HepG2 (cell line): ENCODE measurements at regions not wholly inside any gene's neighbourhood (a gene's known extent, or its start where the extent isn't known, plus 50 kb on each side); places are given as distances from the start of the nearest gene placed in this dataset.

Experiments used
- ATAC-seq: fragments of 200-7000 bp; cut with Tn5 transposase; 3 replicates; pipeline ENCODE4 v1.9.1; 2020; ENCODE audit warnings: mild to moderate bottlenecking, moderate library complexity
- BruUV-seq: library from RNA; stranded (reverse); fragments of 400-500 nt; replicated peaks from 2 replicates; lab custom pipeline; 2021; lab: Mats Ljungman, UMichigan
- CTCF ChIA-PET: fragments of 300-600 bp; formaldehyde crosslinking; extraction: SDS; loops from one replicate; lab custom pipeline; 2021; ENCODE audit warnings: low total read pairs, inconsistent platforms, low intra/inter-chr PET ratio; lab: Yijun Ruan, JAX
- POLR2A ChIA-PET: fragments of 350-600 bp; sonication (Branson Sonifier 250); formaldehyde crosslinking; loops from one replicate; lab custom pipeline; 2020; ENCODE audit warnings: antibody characterized with exemption, inconsistent platforms; lab: Yijun Ruan, JAX
- DNase-seq: peaks from one replicate; pipeline ENCODE4 v3.0.0-alpha.2; 2015; ENCODE audit warnings: low spot score
- FAIRE-seq: peaks from 3 replicates; lab custom pipeline; 2011; peaks lifted over from hg19 to GRCh38; lab: Jason Lieb, UNC
- H2AFZ ChIP-seq: one replicate; pipeline ENCODE4 v1.6.1; 2011; ENCODE audit warnings: low read length, inconsistent platforms
- H3K27ac ChIP-seq: fragments of 300-600 bp; 3 replicates; pipeline ENCODE4 v1.8.0; 2011; ENCODE audit warnings: mixed run types, mild to moderate bottlenecking, mixed read lengths, low read length, inconsistent platforms; ENCODE audit not compliant: insufficient read depth; ENCODE audit errors: extremely low read length
- H3K27me3 ChIP-seq, 2 experiments: fragments of 200-600 bp in 1 of 2; 2 replicates in 1 of 2; 3 replicates in 1 of 2; pipeline versions ENCODE4 v1.6.0 to v1.8.0; 2011; ENCODE audit warnings: low read length in 2 of 2, mild to moderate bottlenecking in 2 of 2, moderate library complexity in 2 of 2, inconsistent platforms in 1 of 2; ENCODE audit not compliant: insufficient read depth in 2 of 2, control insufficient read depth in 1 of 2
- H3K36me3 ChIP-seq, 2 experiments: fragments of 200-600 bp in 1 of 2; replicated peaks in 1 of 2; 2 replicates in 1 of 2; 3 replicates in 1 of 2; pipeline versions ENCODE4 v1.5.1 to v1.8.0; 2011; ENCODE audit warnings: low read length in 2 of 2, inconsistent platforms in 1 of 2; ENCODE audit not compliant: insufficient read depth in 2 of 2, control insufficient read depth in 1 of 2
- H3K4me1 ChIP-seq: 2 replicates; pipeline ENCODE4 v1.5.1; 2012; ENCODE audit warnings: low read length, inconsistent platforms; ENCODE audit not compliant: insufficient read depth
- H3K4me2 ChIP-seq: 2 replicates; pipeline ENCODE4 v1.6.0; 2011; ENCODE audit warnings: low read depth, low read length, inconsistent platforms
- H3K4me3 ChIP-seq, 3 experiments: fragments of 200-600 bp in 1 of 3; sonication (generic), shearing (Covaris generic) in 1 of 3; replicated peaks in 1 of 3; 2 replicates each; pipeline ENCODE4 v1.5.1; 2011 to 2016; ENCODE audit warnings: low read length in 3 of 3, inconsistent platforms in 2 of 3, low read depth in 2 of 3, mild to moderate bottlenecking in 2 of 3, control low read depth in 1 of 3, mixed read lengths in 1 of 3; ENCODE audit not compliant: insufficient read depth in 1 of 3
- H3K79me2 ChIP-seq: one replicate; pipeline ENCODE4 v1.6.1; 2011; ENCODE audit warnings: low read length, inconsistent platforms; ENCODE audit not compliant: insufficient read depth
- H3K9ac ChIP-seq: 2 replicates; pipeline ENCODE4 v1.6.0; 2011; ENCODE audit warnings: mild to moderate bottlenecking, low read depth, low read length, inconsistent platforms; ENCODE audit not compliant: insufficient read depth
- H3K9me3 ChIP-seq: 2 replicates; pipeline ENCODE4 v1.5.1; 2012; ENCODE audit warnings: mild to moderate bottlenecking, low read length
- H4K20me1 ChIP-seq: 2 replicates; pipeline ENCODE4 v1.6.0; 2011; ENCODE audit warnings: inconsistent platforms, mild to moderate bottlenecking, low read length, moderate library complexity; ENCODE audit not compliant: insufficient read depth
- ADNP ChIP-seq: sonication (generic); formaldehyde crosslinking; IDR thresholded peaks from 2 replicates; pipeline ENCODE4 v1.4.0; 2020; ENCODE audit warnings: missing genetic modification reagents
- ATRX ChIP-seq: sonication (generic); formaldehyde crosslinking; IDR thresholded peaks from 2 replicates; pipeline ENCODE4 v1.4.0; 2020; ENCODE audit warnings: missing genetic modification reagents, borderline replicate concordance
- CBX2 ChIP-seq, 2 experiments: fragments of 200-600 bp in 1 of 2; sonication (generic); formaldehyde crosslinking in 1 of 2; IDR thresholded peaks; 2 replicates each; pipeline versions ENCODE4 v1.7.0 to v1.8.1; 2018 to 2022; ENCODE audit warnings: low read depth in 2 of 2, low read length in 1 of 2, mild to moderate bottlenecking in 1 of 2, missing genetic modification reagents in 1 of 2
- CCDC6 ChIP-seq: sonication (generic); formaldehyde crosslinking; IDR thresholded peaks from 2 replicates; pipeline ENCODE4 v1.8.1; 2022; ENCODE audit warnings: mild to moderate bottlenecking, missing genetic modification reagents, moderate library complexity
- KLF15 ChIP-seq: sonication (generic); formaldehyde crosslinking; IDR thresholded peaks from 2 replicates; pipeline ENCODE4 v1.8.1; 2023; ENCODE audit warnings: borderline replicate concordance, mild to moderate bottlenecking, inconsistent platforms, missing genetic modification reagents, mixed read lengths
- PAWR ChIP-seq: sonication (generic); formaldehyde crosslinking; IDR thresholded peaks from 2 replicates; pipeline ENCODE4 v1.4.0; 2020; ENCODE audit warnings: missing genetic modification reagents, mild to moderate bottlenecking, borderline replicate concordance
- SMARCC2 ChIP-seq: fragments of 450-650 bp; IDR thresholded peaks from 2 replicates; pipeline ENCODE4 v1.6.1; 2017; ENCODE audit warnings: antibody characterized with exemption, mild to moderate bottlenecking
- SOX6 ChIP-seq, 2 experiments: fragments of 450-650 bp in 1 of 2; sonication (generic) in 1 of 2; formaldehyde crosslinking in 1 of 2; IDR thresholded peaks; 2 replicates each; pipeline versions ENCODE4 v1.4.0 to v1.6.1; 2017 to 2020; ENCODE audit warnings: antibody characterized with exemption in 1 of 2, mild to moderate bottlenecking in 1 of 2, missing genetic modification reagents in 1 of 2
- STAG1 ChIP-seq: sonication (generic); formaldehyde crosslinking; IDR thresholded peaks from 2 replicates; pipeline ENCODE4 v1.4.0; 2020; ENCODE audit warnings: missing genetic modification reagents
- TEAD3 ChIP-seq: optimal IDR thresholded peaks from 2 replicates; pipeline ENCODE3; 2016; ENCODE audit warnings: borderline replicate concordance
- XBP1 ChIP-seq: sonication (generic); formaldehyde crosslinking; IDR thresholded peaks from 2 replicates; pipeline ENCODE4 v1.5.0; 2020; ENCODE audit warnings: missing genetic modification reagents
- ZBTB7B ChIP-seq: sonication (generic); formaldehyde crosslinking; IDR thresholded peaks from 2 replicates; pipeline ENCODE4 v1.4.0; 2020; ENCODE audit warnings: missing genetic modification reagents
- ZNF136 ChIP-seq: sonication (generic); formaldehyde crosslinking; IDR thresholded peaks from 2 replicates; pipeline ENCODE4 v1.8.1; 2022; ENCODE audit warnings: low read depth, mild to moderate bottlenecking, moderate library complexity, missing genetic modification reagents
- ZNF263 ChIP-seq: sonication (generic); formaldehyde crosslinking; IDR thresholded peaks from 2 replicates; pipeline ENCODE4 v1.4.0; 2020; ENCODE audit warnings: missing genetic modification reagents
- ZNF264 ChIP-seq: sonication (generic); formaldehyde crosslinking; IDR thresholded peaks from 2 replicates; pipeline ENCODE4 v1.4.0; 2020; ENCODE audit warnings: missing genetic modification reagents
- ZNF484 ChIP-seq: sonication (generic); formaldehyde crosslinking; IDR thresholded peaks from 2 replicates; pipeline ENCODE4 v1.5.1; 2020; ENCODE audit warnings: mild to moderate bottlenecking, low read depth, missing genetic modification reagents, borderline replicate concordance
- ZNF530 ChIP-seq: sonication (generic); formaldehyde crosslinking; IDR thresholded peaks from 2 replicates; pipeline ENCODE4 v1.5.0; 2020; ENCODE audit warnings: low read depth, mild to moderate bottlenecking, missing genetic modification reagents
- ZNF564 ChIP-seq: sonication (generic); formaldehyde crosslinking; IDR thresholded peaks from 2 replicates; pipeline ENCODE4 v1.8.1; 2023; ENCODE audit warnings: mild to moderate bottlenecking, missing genetic modification reagents
- ZNF605 ChIP-seq: sonication (generic); formaldehyde crosslinking; IDR thresholded peaks from 2 replicates; pipeline ENCODE4 v1.8.0; 2022; ENCODE audit warnings: mild to moderate bottlenecking, missing genetic modification reagents
- ZNF772 ChIP-seq: sonication (generic); formaldehyde crosslinking; IDR thresholded peaks from 2 replicates; pipeline ENCODE4 v1.5.0; 2020; ENCODE audit warnings: mild to moderate bottlenecking, missing genetic modification reagents
- ZNF790 ChIP-seq: sonication (generic); formaldehyde crosslinking; IDR thresholded peaks from 2 replicates; pipeline ENCODE4 v1.8.0; 2022; ENCODE audit warnings: missing genetic modification reagents, mild to moderate bottlenecking, borderline replicate concordance
- in situ Hi-C: cut with HindIII; loops from 2 replicates; pipeline ENCODE4 v1.10.0; 2017; ENCODE audit warnings: low pct_unique_long_range_greater_than_20kb; ENCODE audit not compliant: extremely low pct_ligation_motif_present
- intact Hi-C: fragments of 100-400 bp; cut with micrococcal nuclease; formaldehyde crosslinking; loops from one replicate; pipeline ENCODE4 v1.10.0; 2022; ENCODE audit not compliant: unreplicated experiment
- TF ChIP-seq, protein P1 (sequence below): IDR thresholded peaks from 2 replicates; pipeline ENCODE4 v1.4.0; 2020; ENCODE audit warnings: mild to moderate bottlenecking, missing genetic modification reagents

DNA sequence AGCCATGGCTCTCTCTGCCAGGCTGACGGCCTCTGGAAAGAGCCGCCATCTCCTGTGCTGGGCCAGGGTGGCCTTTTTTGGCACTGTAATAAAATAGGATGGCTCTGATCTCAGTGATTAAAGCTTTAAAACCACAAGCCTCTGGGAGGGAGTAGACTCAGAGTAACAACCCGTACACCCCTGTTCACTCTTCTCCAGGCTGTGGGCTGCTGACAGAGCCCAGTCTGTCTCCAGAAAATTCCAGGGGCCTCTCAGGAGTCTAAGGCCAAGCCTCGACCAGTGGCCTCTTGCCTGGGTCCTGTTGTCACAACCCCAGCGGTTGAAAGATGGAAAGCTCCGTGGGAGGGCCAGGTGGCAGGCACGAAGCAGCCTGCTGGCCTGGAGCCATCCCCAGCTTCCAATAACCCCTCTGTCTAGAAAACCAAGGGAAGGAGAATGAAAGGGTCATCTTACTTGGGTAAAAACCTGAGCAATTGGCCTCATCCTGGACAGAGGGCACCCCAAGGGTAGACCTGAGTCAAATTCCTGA is 286.7 kb upstream of the ZNF462 start (continued):
- TF ChIP-seq ZNF564 (CRISPR knock-in tag) (no peak), ZNF605 (no peak)

GRCh38 chr9:106577121-106577520 is 285.8 kb upstream of the ZNF462 start:
- FAIRE-seq (no peak), ATAC-seq (no peak), DNase-seq (no peak)
- no peak overlapping the region for H3K27ac ChIP-seq
- H3K36me3 ChIP-seq, result no peaks in the 10 kb centered on the region
- H3K79me2 ChIP-seq, result no peaks in the 10 kb centered on the region
- no peak overlapping the region for H3K9ac ChIP-seq
- H3K9me3 ChIP-seq, result peaks cover 9% of the 10 kb centered on the region; the same call in 1 of the 2 replicates
- intact Hi-C loops (no loop called here), in situ Hi-C loops (no loop called here)
- TF ChIP-seq ZNF772 (CRISPR knock-in tag), result no peak
- no peak for TF ChIP-seq ZNF484 (CRISPR knock-in tag)
- TF ChIP-seq ZNF530, result no peak
- TF ChIP-seq SOX6 (IDR thresholded peaks at IDR 0.05), result no peak
- TF ChIP-seq SOX6 (CRISPR knock-in tag; IDR thresholded peaks at IDR 0.05), result no peak
- no peak for TF ChIP-seq CCDC6
- no peak for TF ChIP-seq SMARCC2
- no peak for TF ChIP-seq TEAD3 (CRISPR knock-in tag)
- no peak for TF ChIP-seq ZNF264 (CRISPR knock-in tag)
- TF ChIP-seq, protein P1, sequence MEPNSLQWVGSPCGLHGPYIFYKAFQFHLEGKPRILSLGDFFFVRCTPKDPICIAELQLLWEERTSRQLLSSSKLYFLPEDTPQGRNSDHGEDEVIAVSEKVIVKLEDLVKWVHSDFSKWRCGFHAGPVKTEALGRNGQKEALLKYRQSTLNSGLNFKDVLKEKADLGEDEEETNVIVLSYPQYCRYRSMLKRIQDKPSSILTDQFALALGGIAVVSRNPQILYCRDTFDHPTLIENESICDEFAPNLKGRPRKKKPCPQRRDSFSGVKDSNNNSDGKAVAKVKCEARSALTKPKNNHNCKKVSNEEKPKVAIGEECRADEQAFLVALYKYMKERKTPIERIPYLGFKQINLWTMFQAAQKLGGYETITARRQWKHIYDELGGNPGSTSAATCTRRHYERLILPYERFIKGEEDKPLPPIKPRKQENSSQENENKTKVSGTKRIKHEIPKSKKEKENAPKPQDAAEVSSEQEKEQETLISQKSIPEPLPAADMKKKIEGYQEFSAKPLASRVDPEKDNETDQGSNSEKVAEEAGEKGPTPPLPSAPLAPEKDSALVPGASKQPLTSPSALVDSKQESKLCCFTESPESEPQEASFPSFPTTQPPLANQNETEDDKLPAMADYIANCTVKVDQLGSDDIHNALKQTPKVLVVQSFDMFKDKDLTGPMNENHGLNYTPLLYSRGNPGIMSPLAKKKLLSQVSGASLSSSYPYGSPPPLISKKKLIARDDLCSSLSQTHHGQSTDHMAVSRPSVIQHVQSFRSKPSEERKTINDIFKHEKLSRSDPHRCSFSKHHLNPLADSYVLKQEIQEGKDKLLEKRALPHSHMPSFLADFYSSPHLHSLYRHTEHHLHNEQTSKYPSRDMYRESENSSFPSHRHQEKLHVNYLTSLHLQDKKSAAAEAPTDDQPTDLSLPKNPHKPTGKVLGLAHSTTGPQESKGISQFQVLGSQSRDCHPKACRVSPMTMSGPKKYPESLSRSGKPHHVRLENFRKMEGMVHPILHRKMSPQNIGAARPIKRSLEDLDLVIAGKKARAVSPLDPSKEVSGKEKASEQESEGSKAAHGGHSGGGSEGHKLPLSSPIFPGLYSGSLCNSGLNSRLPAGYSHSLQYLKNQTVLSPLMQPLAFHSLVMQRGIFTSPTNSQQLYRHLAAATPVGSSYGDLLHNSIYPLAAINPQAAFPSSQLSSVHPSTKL (CRISPR knock-in tag), result no peak
- no peak for TF ChIP-seq ZNF136 (CRISPR knock-in tag)
- no peak for TF ChIP-seq STAG1 (CRISPR knock-in tag)
- no peak for TF ChIP-seq ZNF790 (CRISPR knock-in tag)
- TF ChIP-seq PAWR, result no peak
- TF ChIP-seq KLF15 (CRISPR knock-in tag), result no peak
- TF ChIP-seq CBX2 (IDR thresholded peaks at IDR 0.05; ENCODE audit: low read depth, low read length), result no peak
- TF ChIP-seq CBX2 (CRISPR knock-in tag; IDR thresholded peaks at IDR 0.05; ENCODE audit: low read depth), result no peak
- TF ChIP-seq ZNF263, result no peak
- TF ChIP-seq ATRX (CRISPR knock-in tag), result no peak
- TF ChIP-seq ZBTB7B (CRISPR knock-in tag), result no peak
- TF ChIP-seq ADNP (CRISPR knock-in tag), result no peak
- no peak for TF ChIP-seq XBP1
- CTCF ChIA-PET, result no interaction called here
- no TSS peak for BruUV-seq
- H4K20me1 ChIP-seq, result no peaks in the 10 kb centered on the region
- no peaks in the 10 kb centered on the region for H3K4me1 ChIP-seq
- no peak overlapping the region for H3K4me3 ChIP-seq
- H3K27me3 ChIP-seq, result no peaks in the 10 kb centered on the region
- H3K4me2 ChIP-seq, result no peak overlapping the region
- no peak overlapping the region for H2AFZ ChIP-seq
- POLR2A ChIA-PET, result no interaction called here
